SKM-1 treated with dmso at 0.1 percent for 144 hours (cell line): ENCODE measurements at regions not wholly inside any gene's neighbourhood (a gene's known extent, or its start where the extent isn't known, plus 50 kb on each side); places are given as distances from the start of the nearest gene placed in this dataset.
"Not testable (repeated sequence)": the region's sequence is repeated elsewhere in the genome, so short reads cannot be mapped to it uniquely, and the experiment has no call there.

Experiments used
- DNase-seq: peaks from one replicate; lab custom pipeline; 2025; ENCODE audit not compliant: unreplicated experiment; lab: John Stamatoyannopoulos, UW

DNA sequence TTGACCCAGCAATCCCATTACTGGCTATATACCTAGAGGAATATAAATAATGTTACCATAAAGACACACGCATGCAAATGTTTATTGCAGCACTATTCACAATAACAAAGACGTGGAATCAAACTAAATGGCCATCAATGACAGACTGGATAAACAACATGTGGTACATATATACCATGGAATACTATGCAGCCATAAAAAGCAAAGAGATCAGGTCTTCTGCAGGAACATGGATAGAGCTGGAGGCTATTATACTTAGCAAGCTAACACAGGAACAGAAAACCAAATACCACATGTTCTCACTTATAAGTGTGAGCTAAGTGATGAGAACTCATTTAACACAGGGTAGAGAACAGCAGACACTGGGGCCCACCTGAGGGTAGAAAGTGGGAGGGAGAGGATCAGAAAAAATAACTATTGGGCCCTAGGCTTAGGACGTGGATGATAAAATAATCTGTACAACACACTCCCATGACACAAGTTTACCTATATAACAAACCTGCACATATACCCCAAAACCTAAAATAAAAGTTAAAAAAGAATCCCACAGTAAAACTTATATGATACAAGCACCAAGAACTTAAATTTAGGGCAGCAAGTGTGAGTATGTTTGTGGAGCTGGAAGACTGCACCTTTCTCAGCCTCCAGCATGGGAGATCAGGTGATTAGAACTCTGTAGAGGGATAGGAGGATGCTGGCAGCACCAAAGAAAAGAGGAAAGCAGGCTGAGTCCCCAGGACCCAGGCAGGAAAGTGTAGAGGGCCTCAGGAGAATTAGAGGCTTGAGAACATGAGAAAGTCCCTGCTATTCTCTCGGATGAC is 320.8 kb upstream of the USP24 start:
- DNase-seq, result no peak

DNA sequence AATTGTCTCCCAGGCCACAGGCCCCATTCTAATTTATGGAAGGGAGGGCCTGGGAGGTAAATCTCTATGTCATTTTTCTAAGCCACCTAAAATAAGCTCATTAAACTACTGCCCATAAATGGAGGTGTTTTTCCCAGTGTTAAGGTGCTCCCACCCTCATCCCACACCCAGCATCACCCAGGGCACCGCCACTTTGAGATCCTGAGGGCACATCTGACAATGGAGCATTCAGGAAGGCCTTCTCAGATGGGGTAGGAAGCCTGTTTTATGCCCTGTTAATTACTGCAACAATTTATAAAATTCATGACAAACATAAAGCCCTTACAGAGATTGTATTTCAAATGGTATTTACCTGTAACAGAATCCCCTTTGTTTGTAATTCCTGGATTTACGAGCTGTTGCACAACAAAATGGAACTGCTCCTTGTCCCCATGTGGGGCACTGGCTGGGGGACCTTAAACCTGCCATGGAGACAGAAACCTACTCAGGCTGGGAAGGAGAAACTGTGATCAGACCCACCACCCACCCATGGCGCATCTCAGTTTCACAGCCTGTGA is 319.5 kb upstream of the USP24 start:
- no peak for DNase-seq

DNA sequence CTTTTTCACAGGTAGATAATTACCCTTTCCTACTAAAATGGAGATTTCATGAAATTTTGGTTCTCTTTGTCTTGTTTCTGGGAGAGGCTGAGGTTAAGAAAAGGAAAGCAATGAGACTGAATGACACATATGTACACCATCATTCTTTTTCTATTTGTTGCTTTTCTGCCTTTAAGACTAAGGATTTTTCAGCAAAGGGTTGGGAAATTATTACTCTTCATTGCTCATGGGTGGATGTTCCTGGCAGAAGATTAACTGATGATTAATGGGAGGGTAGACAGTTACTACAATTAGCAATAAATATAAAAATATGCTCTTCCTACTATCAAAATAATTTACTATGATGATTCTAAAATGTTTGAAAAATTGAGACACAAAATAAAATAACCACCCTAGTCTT is 316.5 kb upstream of the USP24 start:
- DNase-seq, result no peak

DNA sequence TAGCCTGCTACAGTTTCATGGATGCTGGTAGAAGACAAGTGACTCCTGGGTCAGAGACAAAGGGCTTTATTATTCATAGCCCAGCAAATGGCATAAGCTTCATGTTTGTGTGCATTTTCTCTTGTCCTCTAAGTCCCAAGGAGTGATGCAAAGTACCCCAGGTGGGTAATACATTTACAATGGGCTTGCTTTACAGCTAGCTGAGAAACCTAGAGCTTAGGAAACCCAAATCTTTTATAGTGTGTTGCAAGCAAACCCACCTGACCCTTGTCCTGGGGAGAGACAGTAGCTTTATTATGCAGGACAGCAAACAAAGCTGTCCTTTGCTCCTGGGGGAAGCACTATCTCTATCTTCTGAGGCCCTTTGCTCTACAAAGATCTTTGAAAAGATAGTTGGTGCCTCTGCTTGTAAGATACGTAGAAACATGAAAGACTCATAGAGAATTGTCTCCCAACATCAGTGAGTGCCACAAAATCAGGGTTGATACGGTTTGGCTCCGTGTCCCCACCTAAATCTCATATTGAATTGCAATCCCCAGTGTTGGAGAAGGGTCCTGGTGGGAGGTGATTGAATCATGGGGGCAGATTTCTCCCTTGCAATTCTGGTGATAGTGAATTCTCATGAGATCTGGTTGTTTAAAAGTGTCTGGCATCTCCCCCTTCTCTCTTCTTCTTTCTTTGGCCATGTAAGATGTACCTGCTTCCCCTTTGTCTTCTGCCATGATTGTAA is 315.8 kb upstream of the USP24 start:
- DNase-seq, result no peak

DNA sequence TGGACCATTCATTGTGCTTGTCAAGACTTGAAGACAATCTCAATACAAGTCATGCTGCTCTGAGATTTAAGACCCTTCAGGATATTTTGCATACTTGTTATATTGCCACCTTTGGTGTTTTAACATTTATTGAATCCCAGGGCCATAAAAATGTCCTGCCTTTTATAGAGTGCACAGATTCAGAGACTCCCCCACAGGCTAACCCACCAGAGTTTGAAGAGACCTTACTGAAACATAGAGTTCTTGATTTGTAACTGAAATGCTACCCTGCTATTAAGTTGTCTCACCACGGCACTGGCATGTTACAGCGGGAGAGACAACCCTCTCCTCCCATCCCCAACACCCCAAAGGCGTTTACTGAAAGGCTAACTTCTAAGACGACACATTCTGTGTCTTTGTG is 313.9 kb upstream of the USP24 start:
- DNase-seq, result no peak

DNA sequence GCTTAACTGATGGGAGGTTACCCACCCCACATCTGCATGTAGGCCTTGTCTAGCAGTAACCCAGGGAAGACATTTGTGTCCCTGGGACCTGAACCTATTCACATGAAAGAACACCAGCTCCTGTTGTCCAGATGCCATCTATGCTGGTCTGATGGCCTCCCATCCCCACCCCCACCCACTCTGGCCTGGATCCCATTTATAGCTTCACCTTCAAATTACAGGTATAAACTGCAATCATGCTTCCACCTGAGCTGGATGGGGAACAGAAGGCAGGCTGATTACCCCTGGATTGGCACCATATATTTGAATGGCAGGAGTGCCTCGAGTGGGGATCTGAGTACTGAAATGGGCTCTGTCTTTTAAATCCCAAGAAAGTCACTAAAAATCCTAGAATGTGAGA is 312.7 kb upstream of the USP24 start:
- no peak for DNase-seq

DNA sequence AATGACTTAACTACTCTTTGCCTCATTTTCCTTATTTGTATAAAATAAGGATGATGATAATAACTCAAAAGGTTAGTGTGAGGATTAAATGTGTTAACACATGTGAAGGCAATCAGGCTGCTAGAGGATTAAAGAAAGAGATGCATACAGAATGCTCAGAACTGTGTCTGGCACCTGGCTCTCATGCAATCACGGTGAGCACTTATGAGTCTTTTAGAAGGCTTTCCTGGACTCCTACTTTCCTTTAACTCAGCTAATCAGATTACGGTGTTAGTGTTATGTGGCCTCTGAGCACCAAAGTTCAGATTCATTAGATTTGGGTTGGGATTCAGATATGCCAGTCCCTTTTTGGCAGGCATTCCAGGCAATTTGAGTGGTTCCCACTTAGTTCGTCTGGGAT is 311.6 kb upstream of the USP24 start:
- no peak for DNase-seq

DNA sequence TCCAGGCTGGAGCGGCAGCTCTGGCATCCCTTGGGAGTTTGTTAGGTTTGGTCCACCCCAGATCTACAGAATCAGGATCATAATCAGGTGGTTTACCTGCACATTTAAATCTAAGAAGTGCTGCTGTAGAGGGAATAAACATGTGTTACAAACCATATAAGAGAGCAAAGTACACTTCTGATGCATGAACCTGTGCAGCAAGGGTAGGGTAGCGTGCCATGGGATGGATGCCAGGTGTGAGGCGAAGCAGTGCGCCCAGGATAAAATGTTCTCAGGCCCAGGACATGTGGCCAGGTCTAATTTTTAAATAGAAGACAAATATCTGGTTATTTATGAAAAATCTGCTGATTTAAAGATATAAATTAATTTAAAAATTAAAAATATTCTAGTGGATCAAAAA is 308.8 kb upstream of the USP24 start:
- DNase-seq, result no peak

DNA sequence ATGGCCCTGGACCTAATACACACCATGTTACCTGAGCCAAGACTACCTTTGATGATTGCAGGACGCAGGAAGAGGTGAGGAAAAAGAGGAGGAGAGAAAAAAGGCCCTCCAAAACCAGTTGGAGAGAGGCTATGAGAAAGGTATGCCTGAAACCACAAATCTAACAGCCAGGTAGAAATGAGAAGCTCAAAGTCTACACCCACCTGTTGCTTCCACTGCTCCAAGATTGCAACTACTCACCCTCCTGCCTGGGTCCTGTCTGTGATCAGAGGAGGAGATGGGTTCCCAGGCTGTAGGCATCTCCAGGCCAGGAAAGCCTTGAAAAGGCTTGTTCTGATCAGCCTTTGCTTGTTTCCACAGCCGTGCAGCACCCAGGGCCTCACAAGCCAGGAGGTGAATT is 307.8 kb upstream of the USP24 start:
- no peak for DNase-seq

DNA sequence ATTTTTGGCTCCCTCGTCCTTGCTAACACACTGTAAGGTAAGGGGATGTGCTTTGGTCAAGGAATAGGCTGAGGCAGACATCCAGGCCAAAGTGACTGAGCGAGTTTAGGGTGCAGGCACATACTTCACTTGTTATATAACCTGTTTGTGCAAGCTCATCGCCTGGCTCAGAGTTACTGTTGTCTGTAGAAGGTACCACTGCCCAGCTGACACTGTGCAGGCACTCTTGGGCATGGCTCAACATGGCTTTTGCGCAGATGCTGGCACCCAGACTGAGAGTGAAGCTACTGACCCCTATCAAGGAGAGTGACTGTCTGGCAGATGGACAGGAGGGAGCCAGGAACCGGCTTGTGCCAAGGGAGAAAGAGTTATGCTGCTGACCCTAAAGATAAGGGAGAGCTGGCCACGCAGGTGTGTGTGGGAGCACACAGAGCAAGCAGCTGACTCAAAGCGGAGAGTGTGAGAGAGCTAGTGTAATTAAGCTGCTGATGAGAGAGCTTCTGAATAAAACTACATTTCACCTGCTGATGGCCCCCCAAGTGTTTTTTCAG is 307.3 kb upstream of the USP24 start:
- DNase-seq, result no peak

DNA sequence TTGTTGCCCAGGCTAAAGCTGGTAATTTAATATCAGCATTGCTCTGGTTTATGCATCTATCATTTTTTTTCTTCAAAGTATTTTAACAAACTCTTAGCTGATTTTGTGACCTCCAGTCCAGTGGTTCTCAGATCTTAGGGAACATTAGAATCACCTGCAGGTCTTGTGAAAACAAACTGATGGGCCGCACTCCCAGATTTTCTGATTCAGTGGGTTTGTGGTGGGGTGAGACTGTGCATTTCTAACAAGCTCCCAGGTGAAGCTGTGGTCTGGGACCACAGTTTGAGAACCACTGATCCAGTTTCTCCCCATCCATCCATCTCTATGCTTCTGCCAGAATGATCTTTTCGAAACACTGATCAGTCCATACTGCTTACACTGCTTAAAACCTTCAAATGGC is 305.7 kb upstream of the USP24 start:
- DNase-seq, result no peak

DNA sequence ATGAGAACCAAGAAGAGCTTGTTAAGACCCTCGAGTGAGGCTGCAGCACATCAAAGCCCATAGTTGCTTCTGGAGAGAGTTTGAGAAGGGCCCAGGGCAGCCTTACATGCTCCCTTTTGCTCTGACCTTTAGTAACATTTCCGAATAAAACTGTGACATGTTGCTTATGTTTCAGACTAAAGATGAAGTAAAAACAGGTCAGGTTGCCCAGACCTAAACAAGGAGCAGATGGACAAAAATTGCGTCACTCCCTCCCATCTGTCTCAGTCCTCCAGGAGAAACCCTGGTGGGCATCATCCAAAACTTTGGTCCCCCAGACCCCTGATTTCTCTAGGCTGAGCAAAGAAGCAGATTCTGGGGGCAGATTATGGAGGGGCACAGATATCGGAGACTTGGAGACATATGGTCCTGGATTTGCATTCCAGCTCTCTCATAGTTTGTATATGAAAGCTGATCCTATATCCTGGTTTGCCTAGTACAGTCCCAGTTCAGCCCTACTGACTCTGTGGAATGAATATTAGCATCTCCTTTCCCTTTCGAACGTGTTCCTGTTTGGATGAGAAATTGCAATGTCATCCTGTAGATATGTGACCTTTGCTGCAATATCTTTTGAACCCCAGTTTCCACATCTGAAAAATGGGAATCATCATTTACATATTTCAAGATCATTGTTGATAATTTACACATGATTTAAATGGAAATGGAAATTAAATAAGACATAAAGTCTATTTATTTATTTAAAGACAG is 304.9 kb upstream of the USP24 start:
- DNase-seq, result no peak

DNA sequence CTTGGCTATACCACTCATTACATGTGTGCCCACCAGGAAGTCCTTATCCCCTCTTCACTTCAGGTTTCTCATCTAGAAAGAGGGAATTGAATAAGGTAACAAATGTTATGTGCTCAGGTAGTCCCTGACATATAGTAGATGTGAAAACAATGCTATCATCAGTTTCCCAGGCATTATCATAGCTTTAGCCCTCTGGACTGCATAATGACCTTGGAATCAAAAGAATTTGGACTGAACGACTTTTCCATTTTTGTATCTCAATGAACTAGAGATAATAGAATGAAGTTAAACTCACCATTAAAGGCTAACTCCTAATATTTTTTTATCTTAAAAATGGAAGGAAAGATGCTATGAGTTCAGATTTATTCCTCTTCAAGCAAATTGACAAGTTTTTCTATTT is 304.1 kb upstream of the USP24 start:
- DNase-seq, result no peak

DNA sequence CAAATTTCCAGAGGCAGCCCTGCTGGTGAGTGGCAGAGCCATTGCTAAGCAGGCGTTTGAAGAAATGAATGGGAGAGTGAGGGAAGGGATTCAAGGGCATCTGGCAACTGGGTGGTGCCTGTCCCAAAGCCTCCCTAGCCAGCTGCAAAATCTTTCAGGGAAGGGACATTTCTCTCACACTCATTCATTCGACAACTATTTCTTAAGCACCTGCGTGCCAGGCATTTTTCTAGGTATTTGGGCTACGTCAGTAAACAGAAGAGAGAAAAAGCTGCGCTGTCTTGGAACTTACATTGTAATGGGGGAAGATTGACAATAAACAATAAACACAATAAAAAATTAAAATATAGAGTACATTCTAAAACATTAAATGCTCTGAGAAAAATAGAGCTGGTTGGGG is 301.9 kb upstream of the USP24 start:
- DNase-seq, result no peak

DNA sequence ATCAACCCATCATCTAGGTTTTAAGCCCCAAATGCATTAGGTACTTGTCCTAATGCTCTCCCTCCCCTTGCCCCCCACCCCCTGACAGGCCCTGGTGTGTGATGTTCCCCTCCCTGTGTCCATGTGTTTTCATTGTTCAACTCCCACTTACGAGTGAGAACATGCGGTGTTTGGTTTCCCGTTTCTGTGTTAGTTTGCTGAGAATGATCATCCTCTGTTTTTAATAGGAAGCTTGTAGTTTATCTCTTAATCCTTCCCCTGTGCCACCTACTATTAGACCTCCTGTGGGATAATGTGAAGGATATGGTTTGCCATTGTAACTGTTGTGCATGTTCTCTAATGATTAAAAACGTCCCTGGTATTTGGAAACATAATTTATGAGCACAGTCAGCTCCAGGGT is 299.4 kb upstream of the USP24 start:
- not testable (repeated sequence) for DNase-seq

DNA sequence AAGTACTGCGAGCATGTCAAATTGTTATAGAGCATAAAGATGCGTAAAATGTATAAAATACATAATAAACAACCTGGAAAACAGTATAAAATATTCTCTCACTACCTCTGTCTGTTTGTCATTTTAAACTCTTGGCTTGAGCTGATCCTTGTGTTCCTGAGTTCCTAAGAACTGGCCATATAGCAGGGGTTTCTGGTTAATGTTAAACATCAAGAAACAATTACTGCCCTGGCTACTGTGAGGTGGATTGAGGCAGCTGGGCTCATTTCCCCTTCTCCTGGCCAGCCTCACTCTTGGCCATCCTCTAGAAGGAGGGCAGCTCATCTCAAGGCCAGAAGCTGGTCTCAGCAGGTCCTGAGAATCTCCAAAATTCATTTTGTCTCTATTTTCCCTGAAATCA is 297.3 kb upstream of the USP24 start:
- no peak for DNase-seq

DNA sequence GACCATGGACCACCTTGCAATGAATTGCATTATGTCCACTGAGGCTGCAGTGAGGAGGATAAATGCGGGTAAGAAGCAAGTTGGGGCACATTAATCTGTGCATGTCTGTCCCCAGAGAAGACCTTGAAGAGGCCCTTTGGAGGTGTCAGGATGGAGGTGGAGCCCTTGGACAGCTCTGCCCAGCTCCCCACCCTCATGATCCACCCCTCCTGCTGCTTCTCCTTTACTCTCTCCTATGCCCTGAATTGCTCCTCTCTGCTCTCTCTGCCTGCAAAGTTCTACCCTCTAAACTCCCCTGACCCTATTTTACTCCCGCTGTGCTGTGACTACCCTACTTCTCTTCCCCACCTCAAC is 292.4 kb upstream of the USP24 start:
- no peak for DNase-seq

DNA sequence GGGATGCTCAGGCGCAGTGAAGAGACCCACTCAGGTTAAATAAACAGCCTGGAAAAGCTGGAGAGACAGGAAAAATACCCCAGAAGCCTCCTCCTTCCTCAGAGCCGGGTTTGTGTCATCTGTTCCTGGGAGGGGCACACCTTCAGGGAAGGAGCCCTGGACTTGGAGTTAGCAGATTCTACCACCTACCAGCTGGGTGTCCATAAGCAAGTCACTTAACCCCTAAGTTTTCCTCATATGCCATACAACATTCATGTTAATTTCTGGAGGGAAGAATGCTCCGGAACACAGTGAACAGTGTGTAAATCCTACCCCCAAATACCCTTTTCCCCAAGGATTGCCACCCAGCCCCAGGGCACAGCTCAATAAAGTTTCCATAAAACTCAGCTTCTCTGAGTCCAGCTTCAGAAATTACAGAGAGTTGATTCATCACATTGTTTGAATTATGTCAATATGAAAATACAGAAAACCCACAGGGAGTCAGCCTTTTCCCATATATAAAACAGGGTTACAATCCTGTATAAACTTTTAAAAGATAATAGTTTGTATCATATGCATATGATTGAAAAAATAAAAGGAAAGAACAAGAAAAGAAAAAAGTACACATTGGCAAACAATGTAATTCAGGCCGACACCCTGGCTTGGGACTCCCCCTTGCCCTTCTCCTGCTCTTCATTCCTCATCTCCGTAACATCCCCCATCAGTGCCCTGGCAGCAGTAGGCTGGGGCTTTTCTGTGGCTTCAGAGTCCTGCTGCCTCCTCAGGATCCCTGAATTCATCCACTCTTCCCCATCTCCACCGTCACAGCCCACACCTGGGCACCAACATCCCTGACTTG is 291.8 kb upstream of the USP24 start:
- no peak for DNase-seq

DNA sequence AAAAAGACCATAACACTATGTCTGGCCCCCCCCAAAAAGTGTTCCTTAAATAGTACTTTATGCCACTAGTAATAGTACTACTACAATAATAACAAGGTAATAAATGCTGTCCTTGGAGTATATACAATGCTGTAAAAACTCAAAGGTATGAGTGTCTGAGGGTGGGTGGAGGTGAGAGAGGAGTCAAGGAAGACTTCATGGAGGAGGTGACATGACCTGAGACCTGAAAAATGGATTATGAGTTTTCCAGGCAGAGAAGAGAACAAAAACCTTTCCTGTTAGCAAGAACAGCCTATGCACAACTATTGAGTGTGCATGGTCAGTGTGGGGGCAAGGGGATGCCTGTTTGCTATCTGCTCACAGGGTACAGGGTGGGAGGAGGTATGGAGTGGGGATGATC is 290.2 kb upstream of the USP24 start:
- DNase-seq, result no peak

DNA sequence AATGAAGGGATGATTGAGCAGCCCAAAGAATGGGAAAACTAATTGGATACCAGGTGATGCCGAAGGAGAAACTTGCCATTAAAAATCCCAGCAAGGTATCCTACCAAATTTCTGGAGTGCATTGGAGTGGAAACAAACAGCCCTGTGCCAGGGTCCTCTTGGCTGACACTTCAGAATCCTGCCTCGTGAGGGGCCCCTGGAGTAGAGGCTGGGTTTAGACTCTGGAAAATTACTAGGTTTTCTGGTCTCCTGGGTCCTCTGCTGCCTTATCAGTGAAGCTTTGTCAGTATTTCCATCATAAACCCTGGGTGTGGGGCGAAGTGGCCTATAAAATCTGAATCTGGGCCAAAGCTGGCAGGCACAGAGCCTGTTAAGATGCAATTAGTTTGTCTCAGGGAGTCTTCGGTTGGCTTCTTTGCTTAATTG is 289.2 kb upstream of the USP24 start:
- no peak for DNase-seq
